ENCODE measurements at regions not wholly inside any gene's neighbourhood (a gene's known extent, or its start where the extent isn't known, plus 50 kb on each side); places are given as distances from the start of the nearest gene placed in this dataset.

DNA sequence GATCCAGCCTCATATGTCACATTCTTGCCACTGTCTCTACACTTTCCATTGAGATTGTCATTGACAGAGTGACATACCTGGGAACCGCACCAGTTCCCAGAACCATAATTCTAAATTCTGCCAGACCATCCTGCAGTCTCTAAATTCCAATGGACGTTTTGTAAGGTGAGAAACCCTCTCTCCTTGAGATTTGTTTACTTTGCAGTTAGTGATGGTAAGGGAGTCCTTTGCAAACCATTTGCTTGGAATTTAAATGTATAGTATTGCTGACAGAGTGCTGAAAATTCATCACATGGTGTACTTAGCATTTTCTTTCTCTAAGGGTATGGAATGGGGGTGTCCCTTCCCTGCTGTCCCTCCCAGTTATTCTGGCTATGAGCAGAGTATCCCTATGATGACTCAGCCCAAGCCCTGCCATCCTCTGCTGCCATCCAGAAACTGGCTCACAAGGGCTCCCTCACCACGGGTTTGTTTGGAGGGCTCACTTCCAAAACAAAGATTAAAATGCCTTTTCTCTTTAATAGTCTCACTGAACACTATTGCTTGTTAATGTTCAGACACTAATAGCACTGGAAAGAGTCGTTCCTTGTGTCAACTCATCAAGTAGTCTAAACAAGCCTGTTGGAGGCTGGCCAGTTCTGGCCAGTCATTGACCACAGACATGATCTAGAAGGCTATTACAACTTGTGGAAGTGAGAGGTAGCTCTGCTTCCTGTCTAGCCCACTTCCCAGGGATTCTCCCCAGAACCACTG is 129.0 kb upstream of the HMGA2 start:
- no peaks in the 10 kb centered on the region for H3K9me3 ChIP-seq
- H3K27ac ChIP-seq (ENCODE audit: low read depth in 2 of 2, low read length in 1 of 2): peak overlapping the region; percentile 67 to 97; a peak in 3 of 4 replicates
- H4K20me1 ChIP-seq (ENCODE audit: insufficient read depth): no peaks in the 10 kb centered on the region
- H3F3A ChIP-seq (replicated peaks; ENCODE audit: insufficient read depth): peaks cover 34% of the 10 kb centered on the region
- POLR2A ChIA-PET: no interaction called here
- H3K79me2 ChIP-seq (ENCODE audit: insufficient read depth): no peaks in the 10 kb centered on the region
- H2AFZ ChIP-seq (ENCODE audit: low read depth): no peak overlapping the region
- H3K36me3 ChIP-seq (replicated peaks in 1 of 2; ENCODE audit: control insufficient read depth in 1 of 2, insufficient read depth in 2 of 2, low read length in 1 of 2): no peaks in the 10 kb centered on the region
- peaks cover 0 to 16% of the 10 kb centered on the region in 2 experiments; a peak in 3 of 4 replicates for H3K4me1 ChIP-seq (ENCODE audit: control insufficient read depth in 1 of 2, insufficient read depth in 2 of 2, low read depth in 1 of 2, low read length in 1 of 2)
- H3K27me3 ChIP-seq (ENCODE audit: insufficient read depth): no peaks in the 10 kb centered on the region
- H3K4me3 ChIP-seq (ENCODE audit: low read depth in 2 of 2, low read length in 1 of 2): no peak overlapping the region
- H3K9me2 ChIP-seq: no peaks in the 10 kb centered on the region
- peak overlapping the region; percentile 53; the same call in 1 of the 2 replicates for H3K9ac ChIP-seq
- WGBS (ENCODE audit: low lambda C conversion rate): 9% methylated on average over 4 of the region's 4 CpGs
- H3K4me2 ChIP-seq: peak overlapping the region; percentile 59
- CTCF ChIA-PET: no interaction called here
- no peak for DNase-seq
- TF ChIP-seq RAD21 (IDR thresholded peaks at IDR 0.05; ENCODE audit: low read length) (no peak), YY1 (IDR thresholded peaks at IDR 0.05; ENCODE audit: low read depth) (no peak), FOXM1 (IDR thresholded peaks at IDR 0.05; ENCODE audit: low read depth) (peak; percentile 85), SMC3 (IDR thresholded peaks at IDR 0.05; ENCODE audit: low read depth, low read length) (no peak), EZH2phosphoT487 (IDR thresholded peaks at IDR 0.05; ENCODE audit: borderline replicate concordance, low read depth) (no peak), TAF1 (IDR thresholded peaks at IDR 0.05; ENCODE audit: borderline replicate concordance, low read depth, low read length) (peak; percentile 45; the same call in 1 of the 2 replicates), GATA2 (CRISPR knock-in tag; IDR thresholded peaks at IDR 0.05) (no peak), FOSL2 (IDR thresholded peaks at IDR 0.05; ENCODE audit: borderline replicate concordance, low read depth) (peak; percentile 66), ELF1 (IDR thresholded peaks at IDR 0.05) (0 out of 2 replicates have a peak, but pooled peaks have one; percentile 25), NFIC (IDR thresholded peaks at IDR 0.05; ENCODE audit: borderline replicate concordance) (peak; percentile 97), RCOR1 (IDR thresholded peaks at IDR 0.05; ENCODE audit: low read length) (no peak), JUND (IDR thresholded peaks at IDR 0.05) (peak; percentile 76), FOXJ3 (CRISPR knock-in tag; IDR thresholded peaks at IDR 0.05) (no peak), CHD2 (IDR thresholded peaks at IDR 0.05; ENCODE audit: low read length, partially characterized antibody) (no peak)
- TF ChIP-seq, protein P1, sequence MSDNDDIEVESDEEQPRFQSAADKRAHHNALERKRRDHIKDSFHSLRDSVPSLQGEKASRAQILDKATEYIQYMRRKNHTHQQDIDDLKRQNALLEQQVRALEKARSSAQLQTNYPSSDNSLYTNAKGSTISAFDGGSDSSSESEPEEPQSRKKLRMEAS (IDR thresholded peaks at IDR 0.05; ENCODE audit: low read depth): peak; percentile 52; the same call in 1 of the 2 replicates
- TF ChIP-seq, protein P2, sequence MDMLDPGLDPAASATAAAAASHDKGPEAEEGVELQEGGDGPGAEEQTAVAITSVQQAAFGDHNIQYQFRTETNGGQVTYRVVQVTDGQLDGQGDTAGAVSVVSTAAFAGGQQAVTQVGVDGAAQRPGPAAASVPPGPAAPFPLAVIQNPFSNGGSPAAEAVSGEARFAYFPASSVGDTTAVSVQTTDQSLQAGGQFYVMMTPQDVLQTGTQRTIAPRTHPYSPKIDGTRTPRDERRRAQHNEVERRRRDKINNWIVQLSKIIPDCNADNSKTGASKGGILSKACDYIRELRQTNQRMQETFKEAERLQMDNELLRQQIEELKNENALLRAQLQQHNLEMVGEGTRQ (IDR thresholded peaks at IDR 0.05; ENCODE audit: borderline replicate concordance, low read depth, low read length): no peak
- TF ChIP-seq, protein P3, sequence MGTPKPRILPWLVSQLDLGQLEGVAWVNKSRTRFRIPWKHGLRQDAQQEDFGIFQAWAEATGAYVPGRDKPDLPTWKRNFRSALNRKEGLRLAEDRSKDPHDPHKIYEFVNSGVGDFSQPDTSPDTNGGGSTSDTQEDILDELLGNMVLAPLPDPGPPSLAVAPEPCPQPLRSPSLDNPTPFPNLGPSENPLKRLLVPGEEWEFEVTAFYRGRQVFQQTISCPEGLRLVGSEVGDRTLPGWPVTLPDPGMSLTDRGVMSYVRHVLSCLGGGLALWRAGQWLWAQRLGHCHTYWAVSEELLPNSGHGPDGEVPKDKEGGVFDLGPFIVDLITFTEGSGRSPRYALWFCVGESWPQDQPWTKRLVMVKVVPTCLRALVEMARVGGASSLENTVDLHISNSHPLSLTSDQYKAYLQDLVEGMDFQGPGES (IDR thresholded peaks at IDR 0.05; ENCODE audit: low read depth, low read length): no peak
- TF ChIP-seq, protein P4, sequence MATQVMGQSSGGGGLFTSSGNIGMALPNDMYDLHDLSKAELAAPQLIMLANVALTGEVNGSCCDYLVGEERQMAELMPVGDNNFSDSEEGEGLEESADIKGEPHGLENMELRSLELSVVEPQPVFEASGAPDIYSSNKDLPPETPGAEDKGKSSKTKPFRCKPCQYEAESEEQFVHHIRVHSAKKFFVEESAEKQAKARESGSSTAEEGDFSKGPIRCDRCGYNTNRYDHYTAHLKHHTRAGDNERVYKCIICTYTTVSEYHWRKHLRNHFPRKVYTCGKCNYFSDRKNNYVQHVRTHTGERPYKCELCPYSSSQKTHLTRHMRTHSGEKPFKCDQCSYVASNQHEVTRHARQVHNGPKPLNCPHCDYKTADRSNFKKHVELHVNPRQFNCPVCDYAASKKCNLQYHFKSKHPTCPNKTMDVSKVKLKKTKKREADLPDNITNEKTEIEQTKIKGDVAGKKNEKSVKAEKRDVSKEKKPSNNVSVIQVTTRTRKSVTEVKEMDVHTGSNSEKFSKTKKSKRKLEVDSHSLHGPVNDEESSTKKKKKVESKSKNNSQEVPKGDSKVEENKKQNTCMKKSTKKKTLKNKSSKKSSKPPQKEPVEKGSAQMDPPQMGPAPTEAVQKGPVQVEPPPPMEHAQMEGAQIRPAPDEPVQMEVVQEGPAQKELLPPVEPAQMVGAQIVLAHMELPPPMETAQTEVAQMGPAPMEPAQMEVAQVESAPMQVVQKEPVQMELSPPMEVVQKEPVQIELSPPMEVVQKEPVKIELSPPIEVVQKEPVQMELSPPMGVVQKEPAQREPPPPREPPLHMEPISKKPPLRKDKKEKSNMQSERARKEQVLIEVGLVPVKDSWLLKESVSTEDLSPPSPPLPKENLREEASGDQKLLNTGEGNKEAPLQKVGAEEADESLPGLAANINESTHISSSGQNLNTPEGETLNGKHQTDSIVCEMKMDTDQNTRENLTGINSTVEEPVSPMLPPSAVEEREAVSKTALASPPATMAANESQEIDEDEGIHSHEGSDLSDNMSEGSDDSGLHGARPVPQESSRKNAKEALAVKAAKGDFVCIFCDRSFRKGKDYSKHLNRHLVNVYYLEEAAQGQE (IDR thresholded peaks at IDR 0.05; ENCODE audit: low read depth, low read length): no peak; the same call in 1 of the 2 replicates
- TF ChIP-seq, protein P5, sequence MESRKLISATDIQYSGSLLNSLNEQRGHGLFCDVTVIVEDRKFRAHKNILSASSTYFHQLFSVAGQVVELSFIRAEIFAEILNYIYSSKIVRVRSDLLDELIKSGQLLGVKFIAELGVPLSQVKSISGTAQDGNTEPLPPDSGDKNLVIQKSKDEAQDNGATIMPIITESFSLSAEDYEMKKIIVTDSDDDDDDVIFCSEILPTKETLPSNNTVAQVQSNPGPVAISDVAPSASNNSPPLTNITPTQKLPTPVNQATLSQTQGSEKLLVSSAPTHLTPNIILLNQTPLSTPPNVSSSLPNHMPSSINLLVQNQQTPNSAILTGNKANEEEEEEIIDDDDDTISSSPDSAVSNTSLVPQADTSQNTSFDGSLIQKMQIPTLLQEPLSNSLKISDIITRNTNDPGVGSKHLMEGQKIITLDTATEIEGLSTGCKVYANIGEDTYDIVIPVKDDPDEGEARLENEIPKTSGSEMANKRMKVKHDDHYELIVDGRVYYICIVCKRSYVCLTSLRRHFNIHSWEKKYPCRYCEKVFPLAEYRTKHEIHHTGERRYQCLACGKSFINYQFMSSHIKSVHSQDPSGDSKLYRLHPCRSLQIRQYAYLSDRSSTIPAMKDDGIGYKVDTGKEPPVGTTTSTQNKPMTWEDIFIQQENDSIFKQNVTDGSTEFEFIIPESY (IDR thresholded peaks at IDR 0.05; ENCODE audit: borderline replicate concordance, low read depth): peak; percentile 74; the same call in 1 of the 2 replicates
- TF ChIP-seq, protein P6, sequence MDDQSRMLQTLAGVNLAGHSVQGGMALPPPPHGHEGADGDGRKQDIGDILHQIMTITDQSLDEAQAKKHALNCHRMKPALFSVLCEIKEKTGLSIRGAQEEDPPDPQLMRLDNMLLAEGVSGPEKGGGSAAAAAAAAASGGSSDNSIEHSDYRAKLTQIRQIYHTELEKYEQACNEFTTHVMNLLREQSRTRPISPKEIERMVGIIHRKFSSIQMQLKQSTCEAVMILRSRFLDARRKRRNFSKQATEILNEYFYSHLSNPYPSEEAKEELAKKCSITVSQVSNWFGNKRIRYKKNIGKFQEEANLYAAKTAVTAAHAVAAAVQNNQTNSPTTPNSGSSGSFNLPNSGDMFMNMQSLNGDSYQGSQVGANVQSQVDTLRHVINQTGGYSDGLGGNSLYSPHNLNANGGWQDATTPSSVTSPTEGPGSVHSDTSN (IDR thresholded peaks at IDR 0.05): peak; percentile 93
- TF ChIP-seq, protein P7, sequence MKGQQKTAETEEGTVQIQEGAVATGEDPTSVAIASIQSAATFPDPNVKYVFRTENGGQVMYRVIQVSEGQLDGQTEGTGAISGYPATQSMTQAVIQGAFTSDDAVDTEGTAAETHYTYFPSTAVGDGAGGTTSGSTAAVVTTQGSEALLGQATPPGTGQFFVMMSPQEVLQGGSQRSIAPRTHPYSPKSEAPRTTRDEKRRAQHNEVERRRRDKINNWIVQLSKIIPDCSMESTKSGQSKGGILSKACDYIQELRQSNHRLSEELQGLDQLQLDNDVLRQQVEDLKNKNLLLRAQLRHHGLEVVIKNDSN (IDR thresholded peaks at IDR 0.05; ENCODE audit: borderline replicate concordance, low read depth): 0 out of 2 replicates have a peak, but pooled peaks have one; percentile 10

Measured in SK-N-SH (cell line).